GM23248 (cell line): ENCODE measurements at regions not wholly inside any gene's neighbourhood (a gene's known extent, or its start where the extent isn't known, plus 50 kb on each side); places are given as distances from the start of the nearest gene placed in this dataset.

ENCODE experiments used
- DNase-seq: peaks from one replicate; pipeline ENCODE4 v3.0.0-alpha.2; 2015
- H2AFZ ChIP-seq: fragments of 200-600 bp; sonication (generic); 2 replicates; pipeline ENCODE4 v1.6.1; 2016; ENCODE audit warnings: antibody characterized with exemption
- H3F3A ChIP-seq: fragments of 200-600 bp; sonication (generic); 2 replicates; pipeline ENCODE4 v1.6.1; 2016; ENCODE audit warnings: mild to moderate bottlenecking, antibody characterized with exemption, mixed run types; ENCODE audit not compliant: insufficient read depth
- H3K27ac ChIP-seq: fragments of 200-600 bp; sonication (generic); 2 replicates; pipeline ENCODE4 v1.5.1; 2016; ENCODE audit warnings: mild to moderate bottlenecking
- H3K27me3 ChIP-seq: fragments of 200-600 bp; sonication (generic); replicated peaks from 2 replicates; pipeline ENCODE4 v1.6.1; 2016; ENCODE audit warnings: mild to moderate bottlenecking; ENCODE audit not compliant: insufficient read depth
- H3K36me3 ChIP-seq: fragments of 200-600 bp; sonication (generic); 2 replicates; pipeline ENCODE4 v1.6.1; 2016; ENCODE audit warnings: low read depth, mild to moderate bottlenecking
- H3K4me1 ChIP-seq: fragments of 200-600 bp; sonication (generic); 2 replicates; pipeline ENCODE4 v1.6.1; 2016; ENCODE audit warnings: mild to moderate bottlenecking; ENCODE audit not compliant: insufficient read depth
- H3K4me2 ChIP-seq: fragments of 200-600 bp; sonication (generic); one replicate; pipeline ENCODE4 v1.6.1; 2016; ENCODE audit warnings: mild to moderate bottlenecking; ENCODE audit not compliant: unreplicated experiment
- H3K4me3 ChIP-seq: fragments of 200-600 bp; sonication (generic); 2 replicates; pipeline ENCODE4 v1.5.1; 2016; ENCODE audit warnings: mild to moderate bottlenecking
- H3K79me2 ChIP-seq: fragments of 200-600 bp; sonication (generic); 2 replicates; pipeline ENCODE4 v1.6.1; 2016; ENCODE audit warnings: mild to moderate bottlenecking; ENCODE audit not compliant: insufficient read depth
- H3K9ac ChIP-seq: fragments of 200-600 bp; sonication (generic); 2 replicates; pipeline ENCODE4 v1.6.1; 2016; ENCODE audit warnings: mild to moderate bottlenecking
- H3K9me2 ChIP-seq: fragments of 200-600 bp; sonication (generic); 2 replicates; pipeline ENCODE4 v1.6.1; 2016; ENCODE audit warnings: mixed run types, mild to moderate bottlenecking, moderate library complexity; ENCODE audit not compliant: insufficient read depth
- H3K9me3 ChIP-seq: fragments of 200-600 bp; sonication (generic); one replicate; pipeline ENCODE4 v1.6.1; 2017; ENCODE audit warnings: low read depth
- H4K20me1 ChIP-seq: fragments of 200-600 bp; sonication (generic); 2 replicates; pipeline ENCODE4 v1.6.0; 2016; ENCODE audit not compliant: insufficient read depth
- EZH2 ChIP-seq: fragments of 200-600 bp; sonication (generic); IDR thresholded peaks from 2 replicates; pipeline ENCODE4 v1.6.1; 2018; ENCODE audit warnings: antibody characterized with exemption, mild to moderate bottlenecking; ENCODE audit not compliant: insufficient read depth, poor library complexity, severe bottlenecking
- EZH2phosphoT487 ChIP-seq: fragments of 200-600 bp; sonication (generic); IDR thresholded peaks from 2 replicates; pipeline ENCODE4 v1.6.1; 2018; ENCODE audit warnings: antibody characterized with exemption, moderate library complexity, mild to moderate bottlenecking, low read depth; ENCODE audit not compliant: insufficient read depth
- WGBS, 2 experiments: methylation state at CpG; one replicate each; pipeline ENCODE4 v1.1.6; 2015 to 2017; ENCODE audit warnings: low lambda C conversion rate in 2 of 2, low coverage in 1 of 2; ENCODE audit errors: missing lambda C conversion rate in 2 of 2; 5-methylcytosine and 5-hydroxymethylcytosine counted together
- in situ Hi-C: fragments of 300-500 bp; cut with MboI; formaldehyde crosslinking; loops from 2 replicates; pipeline ENCODE4 v1.15.0; 2020

GRCh38 chr16:73732681-73733080 is 563.9 kb upstream of the PSMD7 start:
- H3K4me2 ChIP-seq, result no peak overlapping the region
- no peaks in the 10 kb centered on the region for H3K36me3 ChIP-seq
- no peaks in the 10 kb centered on the region for H3K4me1 ChIP-seq
- H4K20me1 ChIP-seq, result no peaks in the 10 kb centered on the region
- H3K9ac ChIP-seq, result no peak overlapping the region
- no peaks in the 10 kb centered on the region for H3K9me2 ChIP-seq
- H3K4me3 ChIP-seq, result no peak overlapping the region
- no peaks in the 10 kb centered on the region for H3K79me2 ChIP-seq
- no peak overlapping the region for H3K27ac ChIP-seq
- no peaks in the 10 kb centered on the region for H3K9me3 ChIP-seq
- 38% methylated on average over 2 of the region's 2 CpGs for WGBS, 2 experiments
- no peaks in the 10 kb centered on the region for H3F3A ChIP-seq
- TF ChIP-seq EZH2 (no peak), EZH2phosphoT487 (no peak)
- no peak overlapping the region for H2AFZ ChIP-seq
- no peaks in the 10 kb centered on the region for H3K27me3 ChIP-seq
- in situ Hi-C loops, result no loop called here
- no peak for DNase-seq

GRCh38 chr16:73732143-73732542 is 564.5 kb upstream of the PSMD7 start:
- Histone ChIP-seq H3K4me1 (no peaks in the 10 kb centered on the region), H3K9ac (no peak overlapping the region), H3K9me2 (no peaks in the 10 kb centered on the region), H3K79me2 (no peaks in the 10 kb centered on the region), H4K20me1 (no peaks in the 10 kb centered on the region), H2AFZ (no peak overlapping the region), H3K36me3 (no peaks in the 10 kb centered on the region), H3F3A (no peaks in the 10 kb centered on the region), H3K4me3 (no peak overlapping the region), H3K9me3 (no peaks in the 10 kb centered on the region), H3K4me2 (no peak overlapping the region), H3K27me3 (no peaks in the 10 kb centered on the region), H3K27ac (no peak overlapping the region)
- no peak for DNase-seq
- 10 to 13% methylated on average over 1 of the region's 1 CpG for WGBS, 2 experiments
- TF ChIP-seq EZH2 (no peak), EZH2phosphoT487 (no peak)
- in situ Hi-C loops, result no loop called here

GRCh38 chr16:73730481-73731090 is 566.0 kb upstream of the PSMD7 start:
- Histone ChIP-seq H3K79me2 (no peaks in the 10 kb centered on the region), H3K4me3 (no peak overlapping the region), H4K20me1 (no peaks in the 10 kb centered on the region), H3K36me3 (no peaks in the 10 kb centered on the region), H3K27me3 (no peaks in the 10 kb centered on the region), H2AFZ (no peak overlapping the region), H3K9ac (no peak overlapping the region), H3K4me1 (no peaks in the 10 kb centered on the region), H3F3A (no peaks in the 10 kb centered on the region), H3K9me2 (no peaks in the 10 kb centered on the region), H3K27ac (no peak overlapping the region), H3K4me2 (no peak overlapping the region), H3K9me3 (no peaks in the 10 kb centered on the region)
- TF ChIP-seq EZH2phosphoT487 (no peak), EZH2 (no peak)
- WGBS, 2 experiments, result 52 to 59% methylated on average over 15 of the region's 15 CpGs
- in situ Hi-C loops, result no loop called here
- DNase-seq, result no peak

- Histone ChIP-seq H3K9me2 (no peaks in the 10 kb centered on the region), H3K4me3 (no peak overlapping the region), H3K27me3 (no peaks in the 10 kb centered on the region), H2AFZ (no peak overlapping the region), H3F3A (no peaks in the 10 kb centered on the region), H3K9me3 (no peaks in the 10 kb centered on the region), H3K4me2 (no peak overlapping the region), H3K4me1 (no peaks in the 10 kb centered on the region), H3K36me3 (no peaks in the 10 kb centered on the region), H3K9ac (no peak overlapping the region), H4K20me1 (no peaks in the 10 kb centered on the region), H3K79me2 (no peaks in the 10 kb centered on the region), H3K27ac (no peak overlapping the region)
- WGBS, 2 experiments, result 14 to 15% methylated on average over 3 of the region's 3 CpGs
- TF ChIP-seq EZH2, result no peak
- in situ Hi-C loops, result no loop called here
- no peak for DNase-seq
Measured at GRCh38 chr16:73725156-73725555, 571.5 kb upstream of the PSMD7 start.

- H3K27me3 ChIP-seq, result no peaks in the 10 kb centered on the region
- H4K20me1 ChIP-seq, result no peaks in the 10 kb centered on the region
- H3K4me3 ChIP-seq, result no peak overlapping the region
- H3K79me2 ChIP-seq, result no peaks in the 10 kb centered on the region
- H3K27ac ChIP-seq, result no peak overlapping the region
- H3K9me3 ChIP-seq, result no peaks in the 10 kb centered on the region
- H3K36me3 ChIP-seq, result no peaks in the 10 kb centered on the region
- no peak for DNase-seq
- in situ Hi-C loops, result no loop called here
- H3K9me2 ChIP-seq, result no peaks in the 10 kb centered on the region
- WGBS, 2 experiments, result 0 to 3% methylated on average over 2 of the region's 2 CpGs
- no peak overlapping the region for H3K9ac ChIP-seq
- H3K4me1 ChIP-seq, result no peaks in the 10 kb centered on the region
- TF ChIP-seq EZH2phosphoT487, result no peak
- no peak for TF ChIP-seq EZH2
- H3K4me2 ChIP-seq, result no peak overlapping the region
- H2AFZ ChIP-seq, result no peak overlapping the region
- no peaks in the 10 kb centered on the region for H3F3A ChIP-seq
Measured at GRCh38 chr16:73724503-73724902, 572.1 kb upstream of the PSMD7 start.
